GM21737 (cell line): ENCODE measurements at regions not wholly inside any gene's neighbourhood (a gene's known extent, or its start where the extent isn't known, plus 50 kb on each side); places are given as distances from the start of the nearest gene placed in this dataset.

ENCODE experiments used
- ATAC-seq: cut with Tn5 transposase; IDR thresholded peaks from one replicate; pipeline ENCODE4 v1.9.1; 2021; ENCODE audit warnings: mild to moderate bottlenecking, moderate library complexity; ENCODE audit not compliant: unreplicated experiment

GRCh38 chr9:81214975-81215374 is 474.4 kb downstream of the TLE1 start:
- ATAC-seq, result no peak

GRCh38 chr9:81213456-81213855 is 475.9 kb downstream of the TLE1 start:
- no peak for ATAC-seq

- ATAC-seq, result no peak
These were observed 477.6 kb downstream of the TLE1 start for GRCh38 chr9:81211741-81212140.

GRCh38 chr9:81207651-81208050 is 481.7 kb downstream of the TLE1 start:
- ATAC-seq, result no peak

- ATAC-seq, result no peak
These were observed 487.1 kb downstream of the TLE1 start for GRCh38 chr9:81202292-81202691.

GRCh38 chr9:81195206-81195605 is 494.1 kb downstream of the TLE1 start:
- ATAC-seq, result no peak

GRCh38 chr9:81193362-81194339 is 495.7 kb downstream of the TLE1 start:
- no peak for ATAC-seq

GRCh38 chr9:81191222-81191621 is 498.1 kb downstream of the TLE1 start:
- no peak for ATAC-seq

GRCh38 chr9:81190659-81191058 is 498.7 kb downstream of the TLE1 start:
- no peak for ATAC-seq

GRCh38 chr9:81183761-81184160 is 505.6 kb downstream of the TLE1 start:
- no peak for ATAC-seq

- ATAC-seq, result no peak
These were observed 506.9 kb downstream of the TLE1 start for GRCh38 chr9:81182431-81182830.

GRCh38 chr9:81174023-81174422 is 515.3 kb downstream of the TLE1 start:
- no peak for ATAC-seq

GRCh38 chr9:81171689-81172088 is 517.7 kb downstream of the TLE1 start:
- ATAC-seq, result no peak

- no peak for ATAC-seq
These were observed 527.0 kb downstream of the TLE1 start for GRCh38 chr9:81162361-81162760.

- ATAC-seq, result no peak
These were observed 533.0 kb downstream of the TLE1 start for GRCh38 chr9:81156381-81156780.

- ATAC-seq, result no peak
These were observed 539.2 kb downstream of the TLE1 start for GRCh38 chr9:81150016-81150625.

GRCh38 chr9:81146684-81147337 is 542.5 kb downstream of the TLE1 start:
- no peak for ATAC-seq

GRCh38 chr9:81146241-81146640 is 543.1 kb downstream of the TLE1 start:
- no peak for ATAC-seq

- ATAC-seq, result no peak
These were observed 543.9 kb downstream of the TLE1 start for GRCh38 chr9:81145331-81145963.

GRCh38 chr9:81141961-81142360 is 547.4 kb downstream of the TLE1 start:
- ATAC-seq, result no peak

GRCh38 chr9:81137976-81138568 is 551.3 kb downstream of the TLE1 start:
- no peak for ATAC-seq
